ENCODE measurements at regions not wholly inside any gene's neighbourhood (a gene's known extent, or its start where the extent isn't known, plus 50 kb on each side); places are given as distances from the start of the nearest gene placed in this dataset.

DNA sequence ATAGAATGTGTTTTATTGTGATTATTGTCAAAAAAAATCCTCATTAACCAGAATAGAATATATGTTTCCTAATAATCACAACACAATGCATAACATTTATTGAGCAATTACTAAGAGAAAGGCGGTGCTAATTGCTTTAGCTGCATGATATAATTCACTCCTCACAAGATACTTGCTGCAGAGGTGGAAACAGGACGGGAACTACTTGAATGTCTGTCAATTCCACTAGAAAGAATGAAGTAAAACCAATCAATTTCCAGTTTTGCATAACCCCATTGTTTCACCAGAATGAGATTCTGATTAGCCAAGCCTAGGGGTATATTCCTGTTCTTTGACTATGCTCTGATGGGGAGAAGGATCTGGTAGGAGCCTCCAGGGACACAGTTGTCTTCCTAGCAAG is 239.1 kb upstream of the NRP1 start:
- TF ChIP-seq, protein P1, sequence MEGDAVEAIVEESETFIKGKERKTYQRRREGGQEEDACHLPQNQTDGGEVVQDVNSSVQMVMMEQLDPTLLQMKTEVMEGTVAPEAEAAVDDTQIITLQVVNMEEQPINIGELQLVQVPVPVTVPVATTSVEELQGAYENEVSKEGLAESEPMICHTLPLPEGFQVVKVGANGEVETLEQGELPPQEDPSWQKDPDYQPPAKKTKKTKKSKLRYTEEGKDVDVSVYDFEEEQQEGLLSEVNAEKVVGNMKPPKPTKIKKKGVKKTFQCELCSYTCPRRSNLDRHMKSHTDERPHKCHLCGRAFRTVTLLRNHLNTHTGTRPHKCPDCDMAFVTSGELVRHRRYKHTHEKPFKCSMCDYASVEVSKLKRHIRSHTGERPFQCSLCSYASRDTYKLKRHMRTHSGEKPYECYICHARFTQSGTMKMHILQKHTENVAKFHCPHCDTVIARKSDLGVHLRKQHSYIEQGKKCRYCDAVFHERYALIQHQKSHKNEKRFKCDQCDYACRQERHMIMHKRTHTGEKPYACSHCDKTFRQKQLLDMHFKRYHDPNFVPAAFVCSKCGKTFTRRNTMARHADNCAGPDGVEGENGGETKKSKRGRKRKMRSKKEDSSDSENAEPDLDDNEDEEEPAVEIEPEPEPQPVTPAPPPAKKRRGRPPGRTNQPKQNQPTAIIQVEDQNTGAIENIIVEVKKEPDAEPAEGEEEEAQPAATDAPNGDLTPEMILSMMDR (IDR thresholded peaks at IDR 0.05): no peak
- no peak for TF ChIP-seq POLR2A (IDR thresholded peaks at IDR 0.05)
